ENCODE measurements at regions not wholly inside any gene's neighbourhood (a gene's known extent, or its start where the extent isn't known, plus 50 kb on each side); places are given as distances from the start of the nearest gene placed in this dataset.

GRCh38 chr2:64311191-64311910 is 142.6 kb upstream of the LGALSL start:
- Histone ChIP-seq H3F3A (ENCODE audit: insufficient read depth, low read length, poor library complexity, severe bottlenecking) (no peaks in the 10 kb centered on the region), H3K36me3 (ENCODE audit: insufficient read depth, low read length) (no peaks in the 10 kb centered on the region), H3K9ac (ENCODE audit: low read length) (no peak overlapping the region), H3K4me3 (ENCODE audit: low read length) (no peak overlapping the region), H3K27me3 (ENCODE audit: insufficient read depth, low read depth, low read length) (no peaks in the 10 kb centered on the region), H3K9me3 (ENCODE audit: low read length) (no peaks in the 10 kb centered on the region), H4K20me1 (ENCODE audit: insufficient read depth) (no peaks in the 10 kb centered on the region), H3K27ac (ENCODE audit: low read length) (no peak overlapping the region), H3K79me2 (replicated peaks; ENCODE audit: insufficient read depth, low read length) (no peaks in the 10 kb centered on the region), H3K9me2 (ENCODE audit: insufficient read depth, low read length) (no peaks in the 10 kb centered on the region), H3K4me2 (ENCODE audit: low read length) (no peak overlapping the region), H2AFZ (ENCODE audit: low read depth, low read length) (no peak overlapping the region)
- TF ChIP-seq MXI1 (conservative IDR thresholded peaks at IDR 0.05; ENCODE audit: poor library complexity, severe bottlenecking) (no peak), RAD21 (conservative IDR thresholded peaks at IDR 0.05) (no peak), EZH2 (IDR thresholded peaks at IDR 0.05; ENCODE audit: borderline replicate concordance, insufficient read depth, low read length, poor library complexity, severe bottlenecking) (no peak), TAF1 (IDR thresholded peaks at IDR 0.05; ENCODE audit: low read depth) (no peak), EP300 (conservative IDR thresholded peaks at IDR 0.05; ENCODE audit: poor library complexity, severe bottlenecking) (no peak), SMC3 (conservative IDR thresholded peaks at IDR 0.05; ENCODE audit: poor library complexity) (no peak), POLR2AphosphoS5 (IDR thresholded peaks at IDR 0.05) (no peak), CTCF (IDR thresholded peaks at IDR 0.05; ENCODE audit: poor library complexity, severe bottlenecking) (no peak)
- TF ChIP-seq, protein P1, sequence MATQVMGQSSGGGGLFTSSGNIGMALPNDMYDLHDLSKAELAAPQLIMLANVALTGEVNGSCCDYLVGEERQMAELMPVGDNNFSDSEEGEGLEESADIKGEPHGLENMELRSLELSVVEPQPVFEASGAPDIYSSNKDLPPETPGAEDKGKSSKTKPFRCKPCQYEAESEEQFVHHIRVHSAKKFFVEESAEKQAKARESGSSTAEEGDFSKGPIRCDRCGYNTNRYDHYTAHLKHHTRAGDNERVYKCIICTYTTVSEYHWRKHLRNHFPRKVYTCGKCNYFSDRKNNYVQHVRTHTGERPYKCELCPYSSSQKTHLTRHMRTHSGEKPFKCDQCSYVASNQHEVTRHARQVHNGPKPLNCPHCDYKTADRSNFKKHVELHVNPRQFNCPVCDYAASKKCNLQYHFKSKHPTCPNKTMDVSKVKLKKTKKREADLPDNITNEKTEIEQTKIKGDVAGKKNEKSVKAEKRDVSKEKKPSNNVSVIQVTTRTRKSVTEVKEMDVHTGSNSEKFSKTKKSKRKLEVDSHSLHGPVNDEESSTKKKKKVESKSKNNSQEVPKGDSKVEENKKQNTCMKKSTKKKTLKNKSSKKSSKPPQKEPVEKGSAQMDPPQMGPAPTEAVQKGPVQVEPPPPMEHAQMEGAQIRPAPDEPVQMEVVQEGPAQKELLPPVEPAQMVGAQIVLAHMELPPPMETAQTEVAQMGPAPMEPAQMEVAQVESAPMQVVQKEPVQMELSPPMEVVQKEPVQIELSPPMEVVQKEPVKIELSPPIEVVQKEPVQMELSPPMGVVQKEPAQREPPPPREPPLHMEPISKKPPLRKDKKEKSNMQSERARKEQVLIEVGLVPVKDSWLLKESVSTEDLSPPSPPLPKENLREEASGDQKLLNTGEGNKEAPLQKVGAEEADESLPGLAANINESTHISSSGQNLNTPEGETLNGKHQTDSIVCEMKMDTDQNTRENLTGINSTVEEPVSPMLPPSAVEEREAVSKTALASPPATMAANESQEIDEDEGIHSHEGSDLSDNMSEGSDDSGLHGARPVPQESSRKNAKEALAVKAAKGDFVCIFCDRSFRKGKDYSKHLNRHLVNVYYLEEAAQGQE (IDR thresholded peaks at IDR 0.05; ENCODE audit: borderline replicate concordance): no peak

- H3K79me2 ChIP-seq (replicated peaks; ENCODE audit: insufficient read depth, low read length): no peaks in the 10 kb centered on the region
- H4K20me1 ChIP-seq (ENCODE audit: insufficient read depth): no peaks in the 10 kb centered on the region
- H3K9me2 ChIP-seq (ENCODE audit: insufficient read depth, low read length): no peaks in the 10 kb centered on the region
- no peaks in the 10 kb centered on the region for H3F3A ChIP-seq (ENCODE audit: insufficient read depth, low read length, poor library complexity, severe bottlenecking)
- TF ChIP-seq EP300 (conservative IDR thresholded peaks at IDR 0.05; ENCODE audit: poor library complexity, severe bottlenecking): no peak
- TF ChIP-seq EZH2 (IDR thresholded peaks at IDR 0.05; ENCODE audit: borderline replicate concordance, insufficient read depth, low read length, poor library complexity, severe bottlenecking): no peak
- TF ChIP-seq SMC3 (conservative IDR thresholded peaks at IDR 0.05; ENCODE audit: poor library complexity): peak; percentile 37
- TF ChIP-seq, protein P1 (IDR thresholded peaks at IDR 0.05; ENCODE audit: borderline replicate concordance): no peak
- TF ChIP-seq POLR2AphosphoS5 (IDR thresholded peaks at IDR 0.05): no peak
- no peak for TF ChIP-seq MXI1 (conservative IDR thresholded peaks at IDR 0.05; ENCODE audit: poor library complexity, severe bottlenecking)
- no peak for TF ChIP-seq TAF1 (IDR thresholded peaks at IDR 0.05; ENCODE audit: low read depth)
- TF ChIP-seq RAD21 (conservative IDR thresholded peaks at IDR 0.05): peak; percentile 33
- TF ChIP-seq CTCF (IDR thresholded peaks at IDR 0.05; ENCODE audit: poor library complexity, severe bottlenecking): peak; percentile 40
- H3K4me3 ChIP-seq (ENCODE audit: low read length): no peak overlapping the region
- H3K27ac ChIP-seq (ENCODE audit: low read length): no peak overlapping the region
- no peaks in the 10 kb centered on the region for H3K27me3 ChIP-seq (ENCODE audit: insufficient read depth, low read depth, low read length)
- no peak overlapping the region for H2AFZ ChIP-seq (ENCODE audit: low read depth, low read length)
- no peak overlapping the region for H3K4me2 ChIP-seq (ENCODE audit: low read length)
- no peaks in the 10 kb centered on the region for H3K36me3 ChIP-seq (ENCODE audit: insufficient read depth, low read length)
- no peaks in the 10 kb centered on the region for H3K9me3 ChIP-seq (ENCODE audit: low read length)
- no peak overlapping the region for H3K9ac ChIP-seq (ENCODE audit: low read length)
These were observed 141.9 kb upstream of the LGALSL start for GRCh38 chr2:64311948-64312621.
